ENCODE measurements at regions not wholly inside any gene's neighbourhood (a gene's known extent, or its start where the extent isn't known, plus 50 kb on each side); places are given as distances from the start of the nearest gene placed in this dataset.
"Not testable (repeated sequence)": the region's sequence is repeated elsewhere in the genome, so short reads cannot be mapped to it uniquely, and the experiment has no call there.

GRCh38 chr1:112818990-112819689, 104.0 kb upstream of the PPM1J start:
- peak; percentile 75 for DNase-seq (ENCODE audit: low read depth)

- DNase-seq (ENCODE audit: low read depth) = peak; percentile 12
Measured at GRCh38 chr1:112817555-112818373, 102.6 kb upstream of the PPM1J start.

DNA sequence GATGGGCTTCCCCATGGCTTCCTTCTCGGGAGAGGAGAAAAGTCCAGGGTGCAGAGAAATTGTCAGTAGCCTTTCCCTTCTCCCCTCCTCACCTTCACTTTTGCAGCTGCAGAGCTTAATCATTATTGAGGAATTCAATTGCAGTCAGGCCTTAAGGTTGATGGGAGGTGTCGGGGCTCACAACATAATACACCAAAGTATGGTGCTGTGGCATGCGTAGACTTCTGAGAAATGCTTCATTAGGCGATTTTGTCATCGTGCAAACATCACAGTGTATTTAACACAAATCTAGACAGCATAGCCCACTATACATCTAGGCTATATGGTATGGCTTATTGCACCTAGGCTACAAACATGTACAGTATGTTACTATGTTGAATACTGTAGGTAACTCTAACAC, 100.2 kb upstream of the PPM1J start:
- no peak for DNase-seq (ENCODE audit: low read depth)

DNA sequence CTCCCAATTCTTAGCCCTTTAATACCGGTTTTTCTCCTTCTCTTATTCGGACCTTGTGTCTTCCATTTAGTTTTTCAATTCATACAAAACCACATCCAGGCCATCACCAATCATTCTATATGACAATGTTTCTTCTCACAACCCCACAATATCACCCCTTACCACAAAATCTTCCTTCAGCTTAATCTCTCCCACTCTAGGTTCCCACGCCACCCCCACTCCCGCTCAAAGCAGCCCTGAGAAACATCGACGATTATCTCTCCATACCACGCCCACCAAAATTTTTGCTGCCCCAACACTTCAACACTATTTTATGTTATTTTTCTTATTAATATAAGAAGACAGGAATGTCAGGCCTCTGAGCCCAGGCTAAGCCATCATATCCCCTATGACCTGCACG, 99.5 kb upstream of the PPM1J start:
- not testable (repeated sequence) for DNase-seq (ENCODE audit: low read depth)

GRCh38 chr1:112808861-112809684, 93.9 kb upstream of the PPM1J start:
- DNase-seq (ENCODE audit: low read depth) = peak; percentile 71

DNA sequence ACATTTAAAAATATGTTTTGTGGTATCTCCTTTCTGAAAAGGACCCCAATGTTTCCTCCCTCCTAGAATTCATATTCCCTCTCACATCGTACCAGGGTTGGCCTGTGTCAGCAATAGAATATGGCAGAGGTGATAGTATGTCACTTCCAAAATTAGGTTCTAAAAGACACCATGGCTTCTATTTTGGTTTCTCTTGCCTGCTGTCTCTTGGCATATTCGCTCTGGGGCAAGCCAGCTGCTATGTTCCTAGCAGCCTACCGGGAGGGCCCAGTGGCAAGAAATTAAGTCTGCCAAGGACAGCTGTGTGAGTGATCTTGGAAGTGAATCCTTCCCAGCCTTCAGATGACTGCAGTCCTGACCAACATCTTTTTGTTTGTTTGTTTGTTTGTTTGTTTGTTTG, 92.9 kb upstream of the PPM1J start:
- no peak for DNase-seq (ENCODE audit: low read depth)

DNA sequence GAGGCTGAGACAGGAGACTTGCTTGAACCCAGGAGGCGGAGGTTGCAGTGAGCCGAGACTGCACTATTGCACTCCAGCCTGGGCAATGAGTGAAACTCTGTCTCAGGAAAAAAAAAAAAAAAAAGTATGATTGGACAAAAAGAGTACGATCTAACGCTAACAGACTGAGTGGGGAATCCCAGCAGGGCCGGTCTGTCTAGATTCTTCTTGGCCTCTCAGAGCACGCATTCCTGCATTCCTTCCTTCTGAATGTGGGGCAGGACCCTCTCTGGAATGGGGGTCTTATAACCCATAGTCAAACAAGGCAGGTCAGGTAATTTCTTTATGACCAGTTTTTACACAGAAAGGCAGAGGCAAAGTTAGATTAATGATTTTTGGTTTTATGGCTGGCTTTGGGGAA, 92.0 kb upstream of the PPM1J start:
- DNase-seq (ENCODE audit: low read depth) = no peak

DNA sequence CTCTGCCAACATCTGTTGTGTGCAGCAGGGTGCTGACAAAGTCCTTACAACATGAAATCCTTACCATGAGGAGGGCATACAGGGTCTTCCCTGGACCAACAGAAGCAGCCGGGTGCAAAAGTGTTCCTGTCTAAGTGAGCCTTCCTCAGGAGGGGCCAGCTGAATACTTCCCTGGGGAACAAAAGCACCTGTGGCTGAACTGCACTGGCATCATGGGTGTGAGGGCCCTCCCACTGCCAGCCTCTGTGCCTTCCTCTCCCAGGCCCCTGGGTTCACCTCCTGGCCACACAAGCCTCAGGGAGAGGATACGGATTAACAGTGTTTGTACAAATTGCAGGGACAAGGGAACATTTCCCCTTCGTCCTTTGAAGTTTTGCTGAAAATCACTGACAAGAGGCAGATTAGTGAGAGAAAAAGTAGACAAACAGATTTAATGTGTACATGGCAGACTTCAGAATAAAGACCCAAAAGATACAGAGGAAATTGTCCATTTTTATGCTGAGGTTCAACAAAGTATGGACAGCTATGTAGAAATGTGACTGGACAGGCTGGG, 91.0 kb upstream of the PPM1J start:
- no peak for DNase-seq (ENCODE audit: low read depth)

- DNase-seq (ENCODE audit: low read depth) = no peak
Measured at GRCh38 chr1:112805155-112805853, 90.2 kb upstream of the PPM1J start.

DNA sequence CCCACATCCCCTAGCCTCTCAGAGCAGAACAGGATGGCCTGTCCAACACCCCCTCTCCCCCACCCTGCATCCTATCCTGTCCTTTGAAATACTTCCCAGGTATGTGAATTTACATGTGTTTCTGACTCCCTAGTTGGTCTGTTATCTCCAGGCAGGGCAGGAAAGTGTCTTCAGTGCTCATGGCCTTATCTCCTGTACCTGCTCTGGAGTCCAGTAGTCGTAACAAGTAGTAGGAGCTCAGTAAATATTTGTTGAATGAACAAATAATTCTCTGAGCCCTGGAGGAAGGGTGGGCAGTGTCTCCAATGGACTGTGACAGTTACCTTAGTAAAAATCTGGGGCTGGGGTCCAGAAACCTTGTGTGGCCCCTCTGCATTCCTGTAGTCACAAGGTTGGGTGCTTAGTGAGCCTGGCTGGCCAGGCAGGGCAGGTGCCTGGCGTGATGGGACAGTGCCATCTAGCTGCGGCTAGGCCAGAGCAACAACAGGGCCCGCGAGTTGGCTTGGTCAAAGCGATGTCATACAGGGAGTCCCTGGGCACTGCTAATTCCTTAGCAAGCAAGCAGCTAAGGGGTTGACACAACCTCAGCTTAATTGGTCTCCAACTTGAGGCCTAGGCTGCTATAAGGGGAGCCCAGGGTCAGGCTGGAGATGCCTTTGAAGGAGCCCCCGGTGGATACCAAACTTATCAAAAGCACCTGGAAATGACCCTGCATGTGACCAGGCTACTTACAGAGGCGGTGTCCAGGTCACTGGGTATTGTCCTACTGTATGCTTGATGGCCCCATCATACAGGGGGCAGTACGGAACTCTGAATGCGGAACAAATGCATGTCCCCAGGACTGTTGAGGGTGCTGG, 89.0 kb upstream of the PPM1J start:
- peak; percentile 75 for DNase-seq (ENCODE audit: low read depth)

- DNase-seq (ENCODE audit: low read depth) = no peak
Measured at GRCh38 chr1:112800289-112800688, 85.2 kb upstream of the PPM1J start.

- no peak for DNase-seq (ENCODE audit: low read depth)
Measured at GRCh38 chr1:112798292-112798691, 83.2 kb upstream of the PPM1J start.

- DNase-seq (ENCODE audit: low read depth) = no peak
Measured at GRCh38 chr1:112797224-112797623, 82.1 kb upstream of the PPM1J start.

DNA sequence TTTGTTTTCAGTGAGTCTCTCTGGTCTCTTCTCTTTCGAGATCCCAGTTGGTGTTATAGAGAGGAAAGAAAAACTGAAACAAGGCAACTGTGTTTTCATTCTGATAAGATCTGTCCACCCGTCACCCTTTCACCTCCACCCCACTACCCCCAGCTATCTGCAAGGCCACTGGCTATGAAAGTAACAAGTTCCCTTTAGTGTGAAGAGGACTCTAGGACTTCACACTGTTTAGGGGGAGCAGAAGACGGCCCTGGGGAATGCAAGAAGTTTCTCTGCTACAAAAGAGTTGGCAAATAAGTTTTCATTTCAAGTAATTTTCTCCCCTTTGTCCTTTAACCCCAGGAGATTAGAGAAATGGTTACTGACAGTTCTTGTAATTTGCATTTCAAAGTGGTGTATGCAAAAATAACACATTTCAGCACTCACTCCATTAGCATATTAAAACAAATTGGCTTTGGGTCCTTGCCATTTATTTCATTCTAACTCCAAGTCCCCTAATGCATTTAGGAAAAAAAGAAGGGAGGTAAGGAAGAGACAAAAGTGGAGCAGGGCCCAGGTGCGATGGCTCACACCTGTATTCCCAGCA, 79.6 kb upstream of the PPM1J start:
- DNase-seq (ENCODE audit: low read depth) = no peak

- DNase-seq (ENCODE audit: low read depth) = no peak
Measured at GRCh38 chr1:112793631-112794565, 78.8 kb upstream of the PPM1J start.

- DNase-seq (ENCODE audit: low read depth) = no peak
Measured at GRCh38 chr1:112791723-112792104, 76.6 kb upstream of the PPM1J start.

DNA sequence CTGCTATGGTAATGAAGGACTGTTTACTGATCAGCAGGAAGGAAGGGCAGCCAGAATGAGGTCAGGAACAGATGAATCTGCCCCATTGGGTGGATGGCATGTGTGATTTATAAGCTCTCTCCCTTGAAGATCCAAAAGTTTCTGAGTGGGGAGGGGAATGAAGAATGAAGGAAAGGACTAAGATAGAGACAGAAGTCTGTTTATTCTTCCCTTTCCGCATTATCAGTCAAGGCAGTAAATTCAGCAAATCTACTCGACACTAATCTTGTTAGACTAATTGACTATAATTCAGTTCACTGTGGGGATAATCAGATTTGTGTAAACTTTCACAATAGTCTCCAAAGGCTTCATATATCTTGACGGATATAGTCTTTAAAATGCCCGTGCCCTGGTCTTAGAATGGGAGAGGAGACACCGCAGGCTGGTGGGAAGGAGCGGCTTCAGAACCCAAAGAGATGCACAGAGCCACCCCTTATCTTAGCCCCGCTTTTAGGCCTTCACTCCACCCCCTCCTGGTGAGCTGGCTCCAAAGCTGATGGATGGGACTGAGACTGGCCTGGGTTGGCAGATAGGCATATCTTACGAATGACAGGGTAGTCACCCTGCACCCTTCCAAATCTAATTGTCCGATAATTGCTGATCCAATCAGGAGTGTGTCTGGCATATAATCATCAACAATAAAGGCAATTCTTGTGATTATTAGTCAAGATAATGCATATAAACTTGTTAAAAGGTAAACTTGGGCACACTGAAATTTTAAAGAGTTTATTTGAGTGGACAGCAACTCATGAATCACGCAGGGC, 76.0 kb upstream of the PPM1J start:
- peak; percentile 7 for DNase-seq (ENCODE audit: low read depth)

DNA sequence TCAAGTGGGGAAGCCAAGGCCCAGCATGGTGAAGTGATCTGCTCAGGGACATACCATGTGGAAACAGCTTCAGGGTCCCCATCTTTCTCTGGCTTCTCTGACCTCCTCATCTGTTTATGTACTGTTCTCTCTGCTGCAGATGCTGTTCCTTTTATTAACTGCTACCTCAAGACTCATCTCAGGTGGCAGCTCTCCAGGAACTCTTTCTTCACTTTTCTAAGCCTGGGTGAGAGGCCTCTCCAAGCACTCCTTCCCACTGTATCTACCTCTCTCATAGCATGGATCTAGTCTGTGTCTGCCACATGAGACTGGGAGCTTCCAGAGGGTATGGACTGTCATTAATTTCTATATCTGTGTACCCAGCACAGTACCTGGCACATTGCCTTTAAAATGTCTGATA, 73.4 kb upstream of the PPM1J start:
- peak; percentile 13 for DNase-seq (ENCODE audit: low read depth)
